ENCODE measurements at regions not wholly inside any gene's neighbourhood (a gene's known extent, or its start where the extent isn't known, plus 50 kb on each side); places are given as distances from the start of the nearest gene placed in this dataset.

- DNase-seq (ENCODE audit: low spot score) (no peak), ATAC-seq (ENCODE audit: low FRiP score) (no peak)
- TF ChIP-seq, protein P1, sequence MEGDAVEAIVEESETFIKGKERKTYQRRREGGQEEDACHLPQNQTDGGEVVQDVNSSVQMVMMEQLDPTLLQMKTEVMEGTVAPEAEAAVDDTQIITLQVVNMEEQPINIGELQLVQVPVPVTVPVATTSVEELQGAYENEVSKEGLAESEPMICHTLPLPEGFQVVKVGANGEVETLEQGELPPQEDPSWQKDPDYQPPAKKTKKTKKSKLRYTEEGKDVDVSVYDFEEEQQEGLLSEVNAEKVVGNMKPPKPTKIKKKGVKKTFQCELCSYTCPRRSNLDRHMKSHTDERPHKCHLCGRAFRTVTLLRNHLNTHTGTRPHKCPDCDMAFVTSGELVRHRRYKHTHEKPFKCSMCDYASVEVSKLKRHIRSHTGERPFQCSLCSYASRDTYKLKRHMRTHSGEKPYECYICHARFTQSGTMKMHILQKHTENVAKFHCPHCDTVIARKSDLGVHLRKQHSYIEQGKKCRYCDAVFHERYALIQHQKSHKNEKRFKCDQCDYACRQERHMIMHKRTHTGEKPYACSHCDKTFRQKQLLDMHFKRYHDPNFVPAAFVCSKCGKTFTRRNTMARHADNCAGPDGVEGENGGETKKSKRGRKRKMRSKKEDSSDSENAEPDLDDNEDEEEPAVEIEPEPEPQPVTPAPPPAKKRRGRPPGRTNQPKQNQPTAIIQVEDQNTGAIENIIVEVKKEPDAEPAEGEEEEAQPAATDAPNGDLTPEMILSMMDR (IDR thresholded peaks at IDR 0.05) = no peak
Measured at GRCh38 chr17:72349491-72349995, 228.7 kb downstream of the SOX9 start.

DNA sequence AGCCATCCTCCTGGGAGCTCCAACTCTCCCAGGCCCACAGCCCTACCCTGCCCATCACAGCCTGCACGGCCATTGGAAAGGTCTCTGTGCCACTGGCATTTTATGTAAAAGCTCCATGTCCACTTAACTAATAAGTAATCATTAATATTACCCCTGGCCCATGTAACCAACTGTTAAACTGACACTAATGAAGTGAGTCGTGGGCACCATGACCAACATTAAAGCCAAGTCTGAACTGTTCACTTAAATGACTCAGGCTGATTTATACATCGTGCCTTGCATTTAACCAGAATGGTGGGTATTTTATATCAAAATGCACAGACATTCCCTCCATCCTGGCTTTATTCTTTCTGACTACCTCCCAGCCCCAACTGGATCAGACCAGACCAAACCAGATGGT lies 229.3 kb downstream of the SOX9 start:
- no peak for ATAC-seq (ENCODE audit: low FRiP score)
- no peak for DNase-seq (ENCODE audit: low spot score)

DNA sequence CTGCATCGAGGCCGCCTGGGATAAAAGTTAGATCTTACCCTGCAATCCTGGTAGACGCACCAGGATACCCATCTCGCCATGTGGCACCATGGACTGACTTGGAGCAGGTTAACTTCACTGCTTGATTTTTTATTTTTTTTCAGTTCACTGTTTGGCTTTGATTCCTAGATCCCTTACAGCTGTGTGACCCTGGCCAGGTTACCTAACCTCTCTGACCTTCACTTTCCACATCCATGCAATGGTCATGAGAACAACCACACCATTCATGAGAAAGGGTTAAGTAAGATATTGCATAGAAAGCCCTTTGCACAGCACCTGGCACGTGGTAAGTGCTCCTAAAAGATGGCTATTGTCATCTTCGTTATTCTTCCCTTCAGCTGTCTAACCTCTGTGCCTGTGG lies 230.5 kb downstream of the SOX9 start:
- ATAC-seq (ENCODE audit: low FRiP score) = no peak
- TF ChIP-seq, protein P1 (IDR thresholded peaks at IDR 0.05) = no peak
- no peak for DNase-seq (ENCODE audit: low spot score)

More for the DNA sequence above, 229.3 kb downstream of the SOX9 start:
- TF ChIP-seq, protein P1 (IDR thresholded peaks at IDR 0.05) = no peak

- DNase-seq (ENCODE audit: low spot score) (no peak), ATAC-seq (ENCODE audit: low FRiP score) (no peak)
- TF ChIP-seq, protein P1 (IDR thresholded peaks at IDR 0.05) = no peak
Measured at GRCh38 chr17:72351884-72352346, 231.1 kb downstream of the SOX9 start.

DNA sequence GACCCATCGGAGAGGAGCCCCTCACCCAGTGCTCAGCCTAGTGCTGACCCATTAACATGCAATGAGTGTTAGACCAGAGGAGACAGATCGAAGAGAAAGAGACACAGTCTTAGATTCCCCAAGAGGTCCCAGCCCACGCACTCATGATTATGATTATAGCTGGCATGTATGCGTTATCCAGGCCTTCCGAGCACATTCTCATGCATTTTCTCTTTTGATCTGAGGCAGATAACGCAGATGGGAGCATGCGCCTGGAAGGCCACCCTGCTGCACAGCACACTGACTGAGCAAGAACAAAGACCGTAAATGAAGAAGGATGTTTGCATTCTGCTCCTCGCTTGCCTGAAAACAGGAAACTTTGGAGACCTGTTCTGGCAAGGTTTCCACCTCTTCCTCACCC lies 232.7 kb downstream of the SOX9 start:
- ATAC-seq (ENCODE audit: low FRiP score) (no peak), DNase-seq (ENCODE audit: low spot score) (no peak)
- TF ChIP-seq, protein P1 (IDR thresholded peaks at IDR 0.05) = no peak

DNA sequence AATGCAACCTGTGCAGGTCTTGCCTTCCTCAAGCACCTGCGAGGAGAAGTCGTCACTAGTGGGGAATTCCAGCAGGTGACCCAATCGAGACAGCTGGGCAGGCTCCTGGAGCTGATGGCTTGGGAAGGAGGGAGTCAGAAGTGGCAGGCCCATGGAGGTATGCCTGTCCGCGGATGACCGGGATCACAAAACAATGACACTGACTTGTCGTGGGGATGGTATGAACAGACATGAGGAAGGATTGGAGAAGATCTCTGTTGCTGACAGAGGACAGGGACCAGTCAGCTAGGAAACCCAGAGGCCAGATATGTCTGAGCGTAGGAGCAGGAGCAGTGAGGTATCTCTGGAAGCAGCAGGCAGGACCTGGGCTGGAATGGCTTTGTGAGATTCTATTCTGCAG lies 233.3 kb downstream of the SOX9 start:
- ATAC-seq (ENCODE audit: low FRiP score) (no peak), DNase-seq (ENCODE audit: low spot score) (no peak)
- TF ChIP-seq, protein P1 (IDR thresholded peaks at IDR 0.05) = no peak

DNA sequence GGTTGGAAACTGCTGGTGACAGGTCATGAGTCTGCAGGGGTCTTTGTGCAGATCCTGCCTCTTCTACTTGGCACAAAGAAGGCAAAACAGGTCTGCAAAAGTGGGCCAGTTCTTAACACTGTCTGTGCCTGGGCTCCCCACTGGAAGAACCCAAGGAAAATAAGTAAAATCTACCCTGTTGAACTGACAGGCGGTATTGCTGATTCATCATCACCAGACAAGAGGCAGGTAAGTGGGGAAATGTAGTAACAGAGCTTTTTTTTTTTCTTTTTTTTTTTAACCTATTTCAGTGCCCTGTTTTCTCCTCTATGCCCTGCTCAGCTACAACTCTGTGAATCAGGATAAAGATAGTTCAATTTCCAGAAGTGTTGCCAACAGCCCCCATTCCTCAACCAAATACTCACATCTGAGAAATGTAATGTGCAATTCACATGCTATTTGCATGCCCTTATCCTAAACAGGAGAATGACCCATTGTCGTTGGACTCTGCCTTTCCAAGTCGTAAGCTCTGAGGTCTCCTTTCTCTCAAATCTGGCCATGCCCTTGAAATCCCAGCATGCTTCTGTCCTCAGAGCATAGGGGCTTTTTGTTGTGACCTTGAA lies 237.0 kb downstream of the SOX9 start:
- ATAC-seq (ENCODE audit: low FRiP score) (no peak), DNase-seq (ENCODE audit: low spot score) (no peak)
- TF ChIP-seq, protein P1 (IDR thresholded peaks at IDR 0.05) = no peak
